Small intestine (tissue), 7 donors: ENCODE measurements at regions not wholly inside any gene's neighbourhood (a gene's known extent, or its start where the extent isn't known, plus 50 kb on each side); places are given as distances from the start of the nearest gene placed in this dataset.
A peak's percentile ranks its signal among the peaks of the same experiment; 100 is the strongest.

Experiments used
- DNase-seq, 2 donors: peaks; one replicate each; pipeline versions ENCODE4 v3.0.0 to v3.0.0-alpha.2; 2013
- FAIRE-seq: peaks from 2 replicates; lab custom pipeline; 2012; peaks lifted over from hg19 to GRCh38; lab: Jason Lieb, UNC
- H3K27ac ChIP-seq, 3 donors: one replicate each; pipeline ENCODE4 v1.5.1; 2013; ENCODE audit warnings: low read length in 2 of 3, mild to moderate bottlenecking in 2 of 3, control low read depth in 1 of 3, inconsistent platforms in 1 of 3, low read depth in 1 of 3, moderate library complexity in 1 of 3
- H3K27me3 ChIP-seq, 3 donors: one replicate each; pipeline ENCODE4 v1.6.1; 2013; ENCODE audit warnings: low read length in 3 of 3, inconsistent platforms in 1 of 3; ENCODE audit not compliant: control insufficient read depth in 3 of 3, insufficient read depth in 3 of 3
- H3K36me3 ChIP-seq, 3 donors: one replicate each; pipeline ENCODE4 v1.6.1; 2013; ENCODE audit warnings: low read length in 3 of 3, inconsistent platforms in 1 of 3, low read depth in 1 of 3, mild to moderate bottlenecking in 1 of 3, moderate library complexity in 1 of 3; ENCODE audit not compliant: control insufficient read depth in 3 of 3, insufficient read depth in 2 of 3
- H3K4me1 ChIP-seq, 3 donors: one replicate each; pipeline ENCODE4 v1.6.1; 2013; ENCODE audit warnings: low read length in 2 of 3, inconsistent platforms in 1 of 3, low read depth in 1 of 3, mild to moderate bottlenecking in 1 of 3, moderate library complexity in 1 of 3; ENCODE audit not compliant: control insufficient read depth in 3 of 3, insufficient read depth in 2 of 3
- H3K4me3 ChIP-seq, 3 donors: one replicate each; pipeline ENCODE4 v1.5.1; 2013; ENCODE audit warnings: low read length in 3 of 3, control low read depth in 1 of 3, inconsistent platforms in 1 of 3, low read depth in 1 of 3, mild to moderate bottlenecking in 1 of 3, moderate library complexity in 1 of 3
- H3K9me3 ChIP-seq, 2 donors: one replicate each; pipeline ENCODE4 v1.6.1; 2013; ENCODE audit warnings: low read depth in 1 of 2, low read length in 1 of 2; ENCODE audit not compliant: control insufficient read depth in 2 of 2, insufficient read depth in 1 of 2
- WGBS, 3 donors: extraction: QIAGEN DNeasy Blood & Tissue Kit; methylation state at CpG; one replicate each; pipeline ENCODE4 v1.1.7; 2013; 5-methylcytosine and 5-hydroxymethylcytosine counted together
- donor health status: healthy with polysubstance abuse.
- donor health status: control.
- donor health status: control.
- donor health status: Bipolar disorder and iron deficiency.
- donor health status: healthy.

DNA sequence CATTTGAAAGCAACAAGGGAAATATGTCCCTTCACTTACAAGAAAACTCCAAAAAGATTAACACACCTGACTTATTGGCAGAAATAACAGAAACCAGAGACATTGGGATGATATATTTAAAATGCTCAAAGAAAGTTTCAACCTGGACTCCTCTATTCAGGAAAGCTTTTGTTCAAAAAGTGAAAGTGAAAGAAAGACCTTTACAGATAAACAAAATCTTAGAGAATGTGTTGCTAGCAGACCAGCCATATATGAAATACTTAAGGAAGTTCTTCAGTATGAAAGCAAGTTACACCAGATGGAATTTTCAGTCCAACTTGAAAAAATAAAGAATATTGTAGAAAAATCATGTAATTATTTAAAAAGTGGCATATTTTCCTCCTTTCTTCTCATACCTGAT, 1075.1 kb downstream of the NR2F1-AS1 start:
- Histone ChIP-seq H3K27ac (no peak overlapping the region), H3K4me1 (no peaks in the 10 kb centered on the region), H3K27me3 (no peaks in the 10 kb centered on the region), H3K4me3 (no peak overlapping the region), H3K36me3 (no peaks in the 10 kb centered on the region), H3K9me3 (peaks cover 0 to 9% of the 10 kb centered on the region in 2 donors)
- FAIRE-seq (no peak), DNase-seq (peak in 1 of 2 donors; percentile 3)

DNA sequence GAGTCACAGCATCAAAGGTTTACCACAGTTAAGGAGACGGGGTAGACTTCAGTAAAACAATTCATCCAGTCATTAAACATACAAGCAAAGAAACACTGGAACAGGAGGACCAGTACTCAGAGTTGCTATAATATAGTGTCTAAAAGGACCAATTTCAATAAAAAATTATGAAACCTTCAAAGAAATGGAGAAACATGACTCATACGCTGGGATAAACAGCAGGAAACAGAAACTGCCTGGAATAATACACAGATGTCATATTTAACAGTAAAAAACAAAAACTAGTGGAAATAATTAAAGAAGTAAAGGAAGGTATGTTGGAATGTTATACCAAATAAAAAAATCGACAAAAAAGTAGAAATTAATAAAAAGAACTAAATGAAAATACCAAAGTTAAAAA, 1075.9 kb downstream of the NR2F1-AS1 start:
- DNase-seq (no peak), FAIRE-seq (no peak)
- Histone ChIP-seq H3K9me3 (peaks cover 0 to 9% of the 10 kb centered on the region in 2 donors), H3K27me3 (no peaks in the 10 kb centered on the region), H3K27ac (no peak overlapping the region), H3K36me3 (no peaks in the 10 kb centered on the region), H3K4me3 (no peak overlapping the region), H3K4me1 (no peaks in the 10 kb centered on the region)
- 77 to 82% (median 82%) methylated on average over 3 of the region's 3 CpGs for WGBS, 3 donors

DNA sequence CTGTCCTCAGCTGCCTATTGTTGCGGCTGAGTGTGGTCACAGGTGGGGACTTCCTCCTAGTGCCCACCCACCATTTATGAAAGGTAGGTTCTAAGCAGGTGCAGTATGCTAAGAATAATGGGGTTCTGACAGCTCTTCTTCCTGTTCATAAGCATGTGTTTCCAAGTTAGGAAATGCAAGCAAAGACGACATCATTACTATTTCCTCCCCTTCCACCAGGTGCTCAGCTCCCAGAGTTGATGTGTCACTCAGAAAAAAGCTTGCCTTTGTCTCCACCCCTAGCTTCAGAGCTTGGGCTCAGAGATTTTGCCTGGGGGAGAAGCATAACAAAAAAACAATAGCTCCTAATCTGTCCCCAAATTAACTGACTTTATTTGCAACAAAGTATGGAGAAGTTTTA, 1076.7 kb downstream of the NR2F1-AS1 start:
- no peak overlapping the region for H3K27ac ChIP-seq
- FAIRE-seq (no peak), DNase-seq (no peak)
- H3K27me3 ChIP-seq: no peaks in the 10 kb centered on the region
- H3K4me3 ChIP-seq: no peak overlapping the region
- 57 to 62% (median 60%) methylated on average over 2 of the region's 2 CpGs for WGBS, 3 donors
- no peaks in the 10 kb centered on the region for H3K36me3 ChIP-seq
- no peaks in the 10 kb centered on the region for H3K4me1 ChIP-seq
- H3K9me3 ChIP-seq: peaks cover 0 to under 1% of the 10 kb centered on the region in 2 donors

DNA sequence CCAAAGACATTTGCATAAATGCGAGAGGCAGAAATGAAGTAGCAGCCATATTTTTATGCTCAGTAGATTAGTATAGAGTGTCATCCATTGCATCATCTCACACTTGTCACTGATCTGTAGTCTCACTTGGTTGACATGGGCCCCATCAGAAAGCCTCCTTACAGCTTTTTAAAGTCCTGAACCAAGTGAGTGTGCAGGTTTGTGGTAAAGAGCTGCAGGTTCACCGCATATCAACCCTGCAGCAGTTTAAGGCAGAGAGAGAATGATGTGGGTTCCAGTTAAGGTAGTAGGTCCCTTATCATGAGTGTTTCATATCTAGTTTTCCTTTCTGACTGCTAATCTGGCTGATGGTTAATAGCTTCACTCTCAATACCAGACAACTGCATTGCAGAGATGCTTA, 1080.3 kb downstream of the NR2F1-AS1 start:
- DNase-seq (no peak), FAIRE-seq (no peak)
- Histone ChIP-seq H3K4me1 (no peaks in the 10 kb centered on the region), H3K4me3 (no peak overlapping the region), H3K27ac (no peak overlapping the region), H3K27me3 (no peaks in the 10 kb centered on the region), H3K9me3 (no peaks in the 10 kb centered on the region), H3K36me3 (no peaks in the 10 kb centered on the region)
- WGBS, 3 donors: 87 to 93% (median 92%) methylated on average over 2 of the region's 2 CpGs

DNA sequence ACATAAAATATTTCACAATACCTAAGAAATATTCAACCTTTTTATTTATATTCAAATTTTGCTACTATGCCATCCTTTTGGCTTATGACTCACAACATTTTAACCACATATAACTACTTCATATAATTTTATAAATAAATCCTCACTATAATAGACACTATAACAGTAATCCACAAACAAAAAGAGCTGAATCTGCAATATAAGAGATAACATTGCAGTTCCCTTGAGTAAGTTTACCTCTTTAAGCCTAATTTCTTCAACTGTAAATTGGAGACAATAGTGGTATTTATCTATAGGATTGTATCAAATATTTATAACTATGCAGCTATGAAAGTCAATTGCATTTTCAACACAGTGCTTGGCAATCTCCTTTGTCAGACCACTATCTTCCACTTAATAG, 1084.5 kb downstream of the NR2F1-AS1 start:
- FAIRE-seq: no peak

DNA sequence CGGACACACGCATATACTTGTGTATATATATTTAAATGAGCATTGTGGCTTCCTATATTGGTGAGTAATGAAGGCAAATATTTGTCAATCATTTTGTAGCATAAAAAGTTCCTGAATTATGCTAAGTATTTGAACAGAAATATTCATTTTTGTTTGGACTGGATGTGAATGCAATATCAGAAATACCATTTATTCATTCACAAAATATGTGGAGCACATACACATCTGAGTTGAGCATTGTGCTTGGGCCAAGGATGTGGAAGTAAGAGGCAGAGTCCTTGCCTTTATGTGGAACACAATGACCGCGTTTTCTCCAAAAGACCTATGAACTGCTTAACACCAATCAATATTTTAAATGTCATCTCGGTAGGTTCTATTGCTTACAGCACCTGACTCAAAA, 1086.5 kb downstream of the NR2F1-AS1 start:
- Histone ChIP-seq H3K4me3 (no peak overlapping the region), H3K27me3 (no peaks in the 10 kb centered on the region), H3K9me3 (no peaks in the 10 kb centered on the region), H3K4me1 (no peaks in the 10 kb centered on the region), H3K27ac (no peak overlapping the region), H3K36me3 (no peaks in the 10 kb centered on the region)
- DNase-seq (no peak), FAIRE-seq (no peak)
- 54 to 79% (median 69%) methylated on average over 5 of the region's 5 CpGs for WGBS, 3 donors

More for the DNA sequence above, 1084.5 kb downstream of the NR2F1-AS1 start:
- Histone ChIP-seq H3K9me3 (no peaks in the 10 kb centered on the region), H3K36me3 (no peaks in the 10 kb centered on the region), H3K27ac (no peak overlapping the region), H3K4me1 (no peaks in the 10 kb centered on the region), H3K27me3 (no peaks in the 10 kb centered on the region), H3K4me3 (no peak overlapping the region)
- DNase-seq: no peak

DNA sequence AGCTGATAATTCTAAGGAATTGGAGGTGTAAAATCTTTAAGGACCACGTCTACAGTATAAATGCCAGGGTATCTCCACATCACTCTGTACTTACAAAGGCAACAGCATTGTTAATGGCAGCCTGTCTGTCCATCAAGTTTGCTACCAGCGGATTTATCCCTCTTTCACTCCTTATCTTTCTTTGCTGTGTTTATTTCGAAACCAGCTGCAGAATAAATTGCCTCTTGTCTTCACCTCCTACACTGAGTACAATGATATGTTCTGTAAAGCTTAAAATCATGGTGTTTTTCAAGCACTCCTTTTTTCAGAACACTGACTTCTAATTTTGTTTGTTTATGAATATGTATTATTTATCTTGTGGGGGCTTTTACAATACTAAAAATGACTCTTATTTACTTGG, 1088.1 kb downstream of the NR2F1-AS1 start:
- Histone ChIP-seq H3K4me3 (no peak overlapping the region), H3K27me3 (no peaks in the 10 kb centered on the region), H3K4me1 (no peaks in the 10 kb centered on the region), H3K36me3 (no peaks in the 10 kb centered on the region), H3K9me3 (no peaks in the 10 kb centered on the region), H3K27ac (no peak overlapping the region)
- WGBS, 3 donors: 13 to 43% (median 24%) methylated on average over 3 of the region's 3 CpGs
- DNase-seq (no peak), FAIRE-seq (no peak)

DNA sequence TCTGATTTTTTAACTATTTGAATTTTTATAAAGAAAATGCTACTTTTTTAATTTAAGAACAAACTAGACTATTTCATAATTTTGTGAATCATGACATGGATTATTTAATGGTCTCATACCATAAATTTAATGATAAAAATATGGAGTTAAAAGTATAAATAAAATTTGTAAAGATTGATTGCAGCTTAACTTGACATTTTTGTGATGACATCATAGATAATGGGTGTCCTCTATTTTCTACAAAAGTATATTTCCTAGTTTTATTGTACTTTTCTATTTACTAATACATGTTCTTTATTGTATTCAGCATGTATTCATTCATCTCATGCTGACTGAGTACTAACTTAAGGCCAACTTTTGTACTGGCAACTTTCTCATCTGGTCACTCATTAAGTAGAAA, 1096.5 kb downstream of the NR2F1-AS1 start:
- no peaks in the 10 kb centered on the region for H3K4me1 ChIP-seq
- FAIRE-seq (no peak), DNase-seq (no peak)
- no peaks in the 10 kb centered on the region for H3K36me3 ChIP-seq
- H3K9me3 ChIP-seq: no peaks in the 10 kb centered on the region
- H3K27me3 ChIP-seq: no peaks in the 10 kb centered on the region
- no peak overlapping the region for H3K27ac ChIP-seq
- H3K4me3 ChIP-seq: no peak overlapping the region

DNA sequence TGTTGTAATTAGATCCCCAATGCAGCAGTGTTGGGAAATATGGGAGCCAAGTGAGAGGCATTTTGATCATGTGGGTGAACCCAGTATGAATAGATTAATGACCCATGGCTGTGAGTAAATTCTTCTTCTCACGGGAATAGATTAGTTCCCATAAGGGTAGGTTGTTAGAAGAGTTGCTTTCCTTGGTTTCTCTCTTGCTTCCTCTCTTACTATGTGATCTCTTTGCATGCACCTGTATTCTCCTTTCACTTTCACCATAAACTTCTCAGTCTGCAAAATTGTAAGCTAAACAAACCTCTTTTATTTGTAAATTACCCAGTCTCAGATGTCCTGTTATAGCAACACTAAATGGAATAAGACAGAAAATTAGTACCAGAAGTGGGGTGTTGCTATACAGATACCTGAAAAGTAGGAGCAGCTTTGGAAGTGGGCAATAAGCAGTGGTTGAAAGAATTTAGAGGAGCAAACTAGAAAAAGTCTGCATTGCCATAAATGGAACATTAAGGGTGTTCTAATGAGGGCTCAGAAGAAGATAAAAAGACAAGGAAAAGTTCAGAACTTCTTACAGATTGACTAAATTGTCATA, 1090.0 kb upstream of the ARRDC3 start:
- no peak overlapping the region for H3K4me3 ChIP-seq
- H3K9me3 ChIP-seq: peaks cover 0 to 7% of the 10 kb centered on the region in 2 donors
- FAIRE-seq: no peak
- H3K4me1 ChIP-seq: no peaks in the 10 kb centered on the region
- no peak overlapping the region for H3K27ac ChIP-seq
- no peaks in the 10 kb centered on the region for H3K27me3 ChIP-seq
- DNase-seq: no peak
- WGBS, 3 donors: 56 to 83% (median 60%) methylated on average over 1 of the region's 1 CpG
- H3K36me3 ChIP-seq: no peaks in the 10 kb centered on the region
